Panc1 (cell line): ENCODE measurements at regions not wholly inside any gene's neighbourhood (a gene's known extent, or its start where the extent isn't known, plus 50 kb on each side); places are given as distances from the start of the nearest gene placed in this dataset.

Source experiments
- ATAC-seq: fragments of 200-7000 bp; cut with Tn5 transposase; 2 replicates; pipeline ENCODE4 v1.9.1; 2020; ENCODE audit warnings: mild to moderate bottlenecking, moderate library complexity
- BruUV-seq: library from RNA; stranded (reverse); fragments of 400-500 nt; replicated peaks from 2 replicates; lab custom pipeline; 2021; lab: Mats Ljungman, UMichigan
- CTCF ChIA-PET: fragments of 300-600 bp; sonication (Branson Sonifier 250); formaldehyde crosslinking; loops from one replicate; lab custom pipeline; 2022; ENCODE audit warnings: antibody characterized with exemption; lab: Charles Lee
- POLR2A ChIA-PET: fragments of 300-600 bp; sonication (Branson Sonifier 250); formaldehyde crosslinking; loops from one replicate; lab custom pipeline; 2022; ENCODE audit warnings: antibody characterized with exemption; lab: Charles Lee
- DNase-seq: peaks from one replicate; pipeline ENCODE4 v3.0.0-alpha.2; 2010; ENCODE audit warnings: low read depth, low spot score
- H3K27ac ChIP-seq: 2 replicates; pipeline ENCODE4 v1.5.1; 2011; ENCODE audit warnings: mild to moderate bottlenecking, low read length, inconsistent platforms
- H3K27me3 ChIP-seq: fragments of 200-500 bp; sonication (Bioruptor generic); 2 replicates; pipeline ENCODE4 v1.6.0; 2014; ENCODE audit warnings: low read length, inconsistent platforms; ENCODE audit not compliant: control insufficient read depth, insufficient read depth
- H3K36me3 ChIP-seq: fragments of 200-500 bp; sonication (Bioruptor generic); 2 replicates; pipeline ENCODE4 v1.5.1; 2014; ENCODE audit warnings: inconsistent platforms, mild to moderate bottlenecking, low read length, moderate library complexity; ENCODE audit not compliant: control insufficient read depth, insufficient read depth
- H3K4me1 ChIP-seq: 2 replicates; pipeline ENCODE4 v1.5.1; 2011; ENCODE audit warnings: inconsistent platforms, mild to moderate bottlenecking, low read length, moderate library complexity; ENCODE audit not compliant: control insufficient read depth, insufficient read depth
- H3K4me3 ChIP-seq, 2 experiments: 2 replicates each; pipeline ENCODE4 v1.5.1; 2011 to 2012; ENCODE audit warnings: low read depth in 2 of 2, low read length in 2 of 2, mild to moderate bottlenecking in 2 of 2, inconsistent platforms in 1 of 2, moderate library complexity in 1 of 2
- H3K9me3 ChIP-seq: fragments of 200-500 bp; sonication (Bioruptor generic); 2 replicates; pipeline ENCODE4 v1.5.1; 2014; ENCODE audit warnings: low read depth, mild to moderate bottlenecking, inconsistent platforms, low read length, moderate library complexity; ENCODE audit not compliant: control insufficient read depth, insufficient read depth
- CTCF ChIP-seq: fragments of 450-650 bp; IDR thresholded peaks from 2 replicates; pipeline ENCODE4 v1.5.1; 2017; ENCODE audit warnings: mild to moderate bottlenecking
- POLR2AphosphoS5 ChIP-seq: IDR thresholded peaks from 2 replicates; pipeline ENCODE4 v1.6.1; 2012; ENCODE audit warnings: mild to moderate bottlenecking, low read depth, low read length, moderate library complexity
- REST ChIP-seq, 2 experiments: IDR thresholded peaks; 2 replicates each; pipeline ENCODE4 v1.6.1; 2011 to 2012; ENCODE audit warnings: low read depth in 2 of 2, control low read depth in 1 of 2, low read length in 1 of 2, mild to moderate bottlenecking in 1 of 2, moderate library complexity in 1 of 2; ENCODE audit not compliant: insufficient read depth in 1 of 2
- SIN3A ChIP-seq: IDR thresholded peaks from 2 replicates; pipeline ENCODE4 v1.6.1; 2012; ENCODE audit warnings: low read depth, mild to moderate bottlenecking, low read length, moderate library complexity, borderline replicate concordance; ENCODE audit not compliant: insufficient read depth
- TCF7L2 ChIP-seq: IDR thresholded peaks from 2 replicates; pipeline ENCODE4 v1.6.1; 2011; ENCODE audit warnings: mild to moderate bottlenecking, low read depth, low read length, inconsistent platforms
- in situ Hi-C: cut with HindIII; loops from 2 replicates; pipeline ENCODE4 v1.10.0; 2016; ENCODE audit warnings: low sequenced_read_pairs, low pct_unique_long_range_greater_than_20kb
- intact Hi-C: fragments of 100-400 bp; cut with micrococcal nuclease; formaldehyde crosslinking; loops from one replicate; pipeline ENCODE4 v1.10.0; 2022; ENCODE audit not compliant: unreplicated experiment

GRCh38 chr13:40329781-40330485, 336.5 kb downstream of the FOXO1 start:
- DNase-seq (no peak), ATAC-seq (no peak)
- ChIA-PET POLR2A (no interaction called here), CTCF (no interaction called here)
- no TSS peak for BruUV-seq
- no peaks in the 10 kb centered on the region for H3K27me3 ChIP-seq
- in situ Hi-C loops (no loop called here), intact Hi-C loops (no loop called here)
- TF ChIP-seq REST (IDR thresholded peaks at IDR 0.05; ENCODE audit: insufficient read depth in 1 of 2, low read depth in 2 of 2, low read length in 1 of 2), result no peak
- no peak for TF ChIP-seq POLR2AphosphoS5
- no peak for TF ChIP-seq SIN3A
- TF ChIP-seq TCF7L2, result no peak
- TF ChIP-seq CTCF, result no peak
- no peaks in the 10 kb centered on the region for H3K4me1 ChIP-seq
- H3K9me3 ChIP-seq, result no peaks in the 10 kb centered on the region
- H3K36me3 ChIP-seq, result no peaks in the 10 kb centered on the region
- H3K27ac ChIP-seq, result no peak overlapping the region
- no peak overlapping the region for H3K4me3 ChIP-seq

- no peak for DNase-seq
- POLR2A ChIA-PET, result no interaction called here
- TF ChIP-seq SIN3A (no peak), TCF7L2 (no peak), CTCF (no peak), REST (IDR thresholded peaks at IDR 0.05; ENCODE audit: insufficient read depth in 1 of 2, low read depth in 2 of 2, low read length in 1 of 2) (no peak), POLR2AphosphoS5 (no peak)
- H3K36me3 ChIP-seq, result no peaks in the 10 kb centered on the region
- H3K27me3 ChIP-seq, result no peaks in the 10 kb centered on the region
- H3K4me1 ChIP-seq, result no peaks in the 10 kb centered on the region
- no peak overlapping the region for H3K27ac ChIP-seq
- in situ Hi-C loops, result no loop called here
- H3K4me3 ChIP-seq, result no peak overlapping the region
- no TSS peak for BruUV-seq
- intact Hi-C loops, result no loop called here
- no peaks in the 10 kb centered on the region for H3K9me3 ChIP-seq
- no peak for ATAC-seq
- CTCF ChIA-PET, result no interaction called here
Observed at GRCh38 chr13:40330950-40331349, 335.5 kb downstream of the FOXO1 start.
